Caco-2 (cell line): ENCODE measurements at regions not wholly inside any gene's neighbourhood (a gene's known extent, or its start where the extent isn't known, plus 50 kb on each side); places are given as distances from the start of the nearest gene placed in this dataset.

ENCODE experiments used
- BruUV-seq: library from RNA; stranded (reverse); fragments of 400-500 nt; replicated peaks from 2 replicates; lab custom pipeline; 2021; lab: Mats Ljungman, UMichigan
- CTCF ChIA-PET: fragments of 300-600 bp; sonication (Branson Sonifier 250); formaldehyde crosslinking; loops from one replicate; lab custom pipeline; 2022; ENCODE audit warnings: antibody characterized with exemption; lab: Charles Lee
- POLR2A ChIA-PET: fragments of 300-600 bp; sonication (Branson Sonifier 250); formaldehyde crosslinking; loops from one replicate; lab custom pipeline; 2022; ENCODE audit warnings: antibody characterized with exemption; lab: Charles Lee
- DNase-seq, 2 experiments: peaks; one replicate each; pipeline versions ENCODE4 v3.0.0 to v3.0.0-alpha.2; 2020 to 2022
- H3K27me3 ChIP-seq: replicated peaks from 2 replicates; pipeline ENCODE4 v1.6.0; 2011; ENCODE audit warnings: low read length; ENCODE audit not compliant: control insufficient read depth, insufficient read depth
- H3K36me3 ChIP-seq: 2 replicates; pipeline ENCODE4 v1.5.1; 2011; ENCODE audit warnings: low read length; ENCODE audit not compliant: control insufficient read depth, insufficient read depth
- H3K4me1 ChIP-seq: fragments of 250-450 bp; sonication (Bioruptor Pico); 2 replicates; pipeline ENCODE4 v1.5.1; 2020; ENCODE audit warnings: mild to moderate bottlenecking
- H3K4me3 ChIP-seq: 2 replicates; pipeline ENCODE4 v1.5.1; 2011; ENCODE audit warnings: low read depth, mild to moderate bottlenecking, control low read depth, low read length
- H3K9me3 ChIP-seq: fragments of 250-450 bp; sonication (Bioruptor Pico); 2 replicates; pipeline ENCODE4 v1.5.1; 2020; ENCODE audit warnings: mild to moderate bottlenecking, moderate library complexity
- H3K27ac Mint-ChIP-seq: one replicate; pipeline ENCODE4 v1.8.0; 2022; ENCODE audit warnings: mixed read lengths; ENCODE audit not compliant: unreplicated experiment
- H3K27me3 Mint-ChIP-seq: one replicate; pipeline ENCODE4 v1.8.0; 2022; ENCODE audit warnings: mixed read lengths; ENCODE audit not compliant: insufficient read depth, unreplicated experiment
- H3K36me3 Mint-ChIP-seq: one replicate; pipeline ENCODE4 v1.8.0; 2022; ENCODE audit warnings: mild to moderate bottlenecking, mixed read lengths; ENCODE audit not compliant: insufficient read depth, unreplicated experiment
- H3K4me1 Mint-ChIP-seq: one replicate; pipeline ENCODE4 v1.8.0; 2022; ENCODE audit warnings: low read depth, mixed read lengths; ENCODE audit not compliant: unreplicated experiment
- H3K4me3 Mint-ChIP-seq: one replicate; pipeline ENCODE4 v1.8.0; 2022; ENCODE audit warnings: mild to moderate bottlenecking, moderate library complexity, mixed read lengths; ENCODE audit not compliant: unreplicated experiment
- H3K9me3 Mint-ChIP-seq: one replicate; pipeline ENCODE4 v1.8.0; 2022; ENCODE audit warnings: mixed read lengths; ENCODE audit not compliant: unreplicated experiment
- intact Hi-C: fragments of 100-400 bp; cut with micrococcal nuclease; formaldehyde crosslinking; loops from one replicate; pipeline ENCODE4 v1.10.0; 2022; ENCODE audit not compliant: unreplicated experiment
- TF ChIP-seq, protein P1 (sequence below), 2 experiments: fragments of 200-600 bp in 1 of 2; IDR thresholded peaks; 1 replicate in 1 of 2; 2 replicates in 1 of 2; pipeline versions ENCODE4 v1.5.1 to v1.8.0; 2011 to 2022; ENCODE audit warnings: antibody characterized with exemption in 1 of 2, control low read depth in 1 of 2, inconsistent platforms in 1 of 2, low read depth in 1 of 2, low read length in 1 of 2, mild to moderate bottlenecking in 1 of 2, moderate library complexity in 1 of 2; ENCODE audit not compliant: insufficient read depth in 1 of 2, severe bottlenecking in 1 of 2, unreplicated experiment in 1 of 2

DNA sequence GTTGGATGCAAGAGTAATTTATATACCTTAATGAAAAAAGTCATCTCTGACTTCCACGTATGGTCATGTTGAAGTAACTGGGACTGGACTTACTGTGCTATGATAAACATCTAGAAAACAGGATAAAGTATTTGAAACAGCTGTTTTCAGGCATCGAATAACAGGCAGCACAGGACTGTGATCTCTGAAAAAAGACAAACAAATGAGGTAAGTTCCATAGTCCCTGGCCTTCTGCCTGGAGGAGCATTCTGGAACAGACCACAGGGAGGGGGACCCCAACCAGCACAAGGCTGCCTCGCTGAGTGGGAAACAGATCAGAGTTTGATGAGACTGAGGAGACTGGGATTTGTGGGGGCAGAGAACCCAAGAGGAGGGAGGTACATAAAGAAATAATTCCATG is 89.1 kb upstream of the HABP2 start:
- no peak for DNase-seq
- no peaks in the 10 kb centered on the region for H3K4me1 ChIP-seq
- TF ChIP-seq, protein P1, sequence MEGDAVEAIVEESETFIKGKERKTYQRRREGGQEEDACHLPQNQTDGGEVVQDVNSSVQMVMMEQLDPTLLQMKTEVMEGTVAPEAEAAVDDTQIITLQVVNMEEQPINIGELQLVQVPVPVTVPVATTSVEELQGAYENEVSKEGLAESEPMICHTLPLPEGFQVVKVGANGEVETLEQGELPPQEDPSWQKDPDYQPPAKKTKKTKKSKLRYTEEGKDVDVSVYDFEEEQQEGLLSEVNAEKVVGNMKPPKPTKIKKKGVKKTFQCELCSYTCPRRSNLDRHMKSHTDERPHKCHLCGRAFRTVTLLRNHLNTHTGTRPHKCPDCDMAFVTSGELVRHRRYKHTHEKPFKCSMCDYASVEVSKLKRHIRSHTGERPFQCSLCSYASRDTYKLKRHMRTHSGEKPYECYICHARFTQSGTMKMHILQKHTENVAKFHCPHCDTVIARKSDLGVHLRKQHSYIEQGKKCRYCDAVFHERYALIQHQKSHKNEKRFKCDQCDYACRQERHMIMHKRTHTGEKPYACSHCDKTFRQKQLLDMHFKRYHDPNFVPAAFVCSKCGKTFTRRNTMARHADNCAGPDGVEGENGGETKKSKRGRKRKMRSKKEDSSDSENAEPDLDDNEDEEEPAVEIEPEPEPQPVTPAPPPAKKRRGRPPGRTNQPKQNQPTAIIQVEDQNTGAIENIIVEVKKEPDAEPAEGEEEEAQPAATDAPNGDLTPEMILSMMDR (IDR thresholded peaks at IDR 0.05; ENCODE audit: insufficient read depth in 1 of 2, low read depth in 1 of 2, low read length in 1 of 2, severe bottlenecking in 1 of 2, unreplicated experiment in 1 of 2), result no peak
- ChIA-PET POLR2A (no interaction called here), CTCF (no interaction called here)
- no peaks in the 10 kb centered on the region; the same call in 1 of the 2 replicates for H3K9me3 ChIP-seq
- H3K4me3 ChIP-seq, result no peak overlapping the region
- Mint-ChIP-seq H3K4me1 (peaks cover 14% of the 10 kb centered on the region), H3K4me3 (no peak overlapping the region), H3K9me3 (no peaks in the 10 kb centered on the region), H3K36me3 (no peaks in the 10 kb centered on the region), H3K27ac (no peak overlapping the region), H3K27me3 (no peaks in the 10 kb centered on the region)
- intact Hi-C loops, result no loop called here
- BruUV-seq, result no TSS peak
- H3K27me3 ChIP-seq, result no peaks in the 10 kb centered on the region
- H3K36me3 ChIP-seq, result no peaks in the 10 kb centered on the region

- Histone ChIP-seq H3K36me3 (no peaks in the 10 kb centered on the region), H3K4me1 (no peaks in the 10 kb centered on the region), H3K9me3 (no peaks in the 10 kb centered on the region; the same call in 1 of the 2 replicates), H3K4me3 (no peak overlapping the region), H3K27me3 (no peaks in the 10 kb centered on the region; the same call in 1 of the 2 replicates)
- no peak for DNase-seq
- no TSS peak for BruUV-seq
- no peaks in the 10 kb centered on the region for H3K4me1 Mint-ChIP-seq
- no peaks in the 10 kb centered on the region for H3K36me3 Mint-ChIP-seq
- H3K9me3 Mint-ChIP-seq, result peaks cover 11% of the 10 kb centered on the region
- H3K27ac Mint-ChIP-seq, result no peak overlapping the region
- POLR2A ChIA-PET, result no interaction called here
- H3K27me3 Mint-ChIP-seq, result no peaks in the 10 kb centered on the region
- CTCF ChIA-PET, result no interaction called here
- H3K4me3 Mint-ChIP-seq, result no peak overlapping the region
- TF ChIP-seq, protein P1 (IDR thresholded peaks at IDR 0.05; ENCODE audit: insufficient read depth in 1 of 2, low read depth in 1 of 2, low read length in 1 of 2, severe bottlenecking in 1 of 2, unreplicated experiment in 1 of 2), result no peak
- intact Hi-C loops, result no loop called here
Observed at GRCh38 chr10:113469796-113470195, 83.1 kb upstream of the HABP2 start.

DNA sequence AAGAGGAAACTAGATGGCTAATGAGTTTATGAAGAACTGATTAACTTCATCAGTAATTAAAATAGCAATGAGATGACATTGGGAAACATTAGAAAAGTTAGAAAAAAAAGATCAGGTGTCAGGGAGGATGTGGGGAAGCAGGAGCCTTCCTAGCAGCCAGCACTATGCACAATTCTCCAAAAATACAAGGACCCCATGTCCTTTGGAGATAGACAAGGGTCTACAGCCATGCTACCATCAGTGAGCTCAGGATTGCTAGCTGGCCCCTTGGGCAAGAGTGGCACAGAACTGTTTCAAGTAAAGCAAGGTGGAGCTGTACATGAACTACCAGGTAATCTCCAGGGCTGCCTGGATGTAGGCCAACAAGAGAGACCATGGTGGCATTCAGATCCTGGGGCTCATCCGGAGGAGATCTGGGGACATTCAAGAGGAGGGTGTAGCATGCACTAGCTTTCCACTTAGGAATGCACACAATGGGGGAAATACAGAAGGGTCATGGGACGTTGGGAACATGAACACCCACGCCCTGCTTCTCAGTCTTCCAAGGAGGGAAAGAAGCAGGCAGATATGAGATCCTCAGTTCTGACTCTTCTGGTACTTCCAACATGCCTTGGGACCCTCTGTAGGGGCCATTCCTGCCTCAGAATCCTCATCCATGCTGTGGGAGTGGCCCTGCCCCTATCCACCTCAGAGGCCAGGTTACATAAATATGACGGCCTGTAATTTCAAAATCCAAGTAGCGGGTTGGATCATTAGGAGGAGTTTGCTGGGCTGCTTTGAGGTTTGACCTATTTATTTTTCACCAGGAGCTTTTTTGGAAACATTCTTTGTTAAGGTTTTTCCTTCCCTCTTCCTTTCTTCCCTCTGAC is 82.2 kb upstream of the HABP2 start:
- H3K4me3 Mint-ChIP-seq, result no peak overlapping the region
- Histone ChIP-seq H3K4me1 (no peaks in the 10 kb centered on the region), H3K27me3 (no peaks in the 10 kb centered on the region; the same call in 1 of the 2 replicates), H3K4me3 (no peak overlapping the region), H3K36me3 (no peaks in the 10 kb centered on the region), H3K9me3 (no peaks in the 10 kb centered on the region; the same call in 1 of the 2 replicates)
- TF ChIP-seq, protein P1 (IDR thresholded peaks at IDR 0.05; ENCODE audit: insufficient read depth in 1 of 2, low read depth in 1 of 2, low read length in 1 of 2, severe bottlenecking in 1 of 2, unreplicated experiment in 1 of 2), result no peak
- no peak for DNase-seq
- H3K27ac Mint-ChIP-seq, result no peak overlapping the region
- no TSS peak for BruUV-seq
- ChIA-PET POLR2A (no interaction called here), CTCF (no interaction called here)
- H3K4me1 Mint-ChIP-seq, result no peaks in the 10 kb centered on the region
- peaks cover 11% of the 10 kb centered on the region for H3K9me3 Mint-ChIP-seq
- no peaks in the 10 kb centered on the region for H3K36me3 Mint-ChIP-seq
- no peaks in the 10 kb centered on the region for H3K27me3 Mint-ChIP-seq
- intact Hi-C loops, result no loop called here
